ENCODE measurements at regions not wholly inside any gene's neighbourhood (a gene's known extent, or its start where the extent isn't known, plus 50 kb on each side); places are given as distances from the start of the nearest gene placed in this dataset.

DNA sequence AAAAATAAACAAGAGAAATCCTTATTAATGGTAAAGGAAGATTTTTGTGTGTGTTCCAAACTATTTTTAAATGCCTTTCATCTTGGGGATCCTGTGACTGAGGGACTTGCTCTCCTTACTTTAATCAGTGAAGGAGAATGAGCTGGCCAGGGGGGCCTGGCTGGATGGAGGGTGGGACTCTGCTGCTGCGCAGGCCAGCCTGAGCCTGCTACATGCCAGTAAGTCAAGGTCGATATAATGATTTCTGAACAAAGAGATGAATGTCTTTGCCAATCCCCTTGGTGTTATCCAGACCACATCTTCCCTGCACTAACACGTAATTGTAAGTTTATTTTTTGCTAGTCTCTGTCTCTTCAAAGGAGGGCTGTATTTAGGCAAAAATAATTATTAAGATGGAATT lies 1679.2 kb upstream of the TENM3 start:
- TF ChIP-seq, protein P1, sequence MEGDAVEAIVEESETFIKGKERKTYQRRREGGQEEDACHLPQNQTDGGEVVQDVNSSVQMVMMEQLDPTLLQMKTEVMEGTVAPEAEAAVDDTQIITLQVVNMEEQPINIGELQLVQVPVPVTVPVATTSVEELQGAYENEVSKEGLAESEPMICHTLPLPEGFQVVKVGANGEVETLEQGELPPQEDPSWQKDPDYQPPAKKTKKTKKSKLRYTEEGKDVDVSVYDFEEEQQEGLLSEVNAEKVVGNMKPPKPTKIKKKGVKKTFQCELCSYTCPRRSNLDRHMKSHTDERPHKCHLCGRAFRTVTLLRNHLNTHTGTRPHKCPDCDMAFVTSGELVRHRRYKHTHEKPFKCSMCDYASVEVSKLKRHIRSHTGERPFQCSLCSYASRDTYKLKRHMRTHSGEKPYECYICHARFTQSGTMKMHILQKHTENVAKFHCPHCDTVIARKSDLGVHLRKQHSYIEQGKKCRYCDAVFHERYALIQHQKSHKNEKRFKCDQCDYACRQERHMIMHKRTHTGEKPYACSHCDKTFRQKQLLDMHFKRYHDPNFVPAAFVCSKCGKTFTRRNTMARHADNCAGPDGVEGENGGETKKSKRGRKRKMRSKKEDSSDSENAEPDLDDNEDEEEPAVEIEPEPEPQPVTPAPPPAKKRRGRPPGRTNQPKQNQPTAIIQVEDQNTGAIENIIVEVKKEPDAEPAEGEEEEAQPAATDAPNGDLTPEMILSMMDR (IDR thresholded peaks at IDR 0.05; ENCODE audit: unreplicated experiment in 3 of 3): no peak
- Mint-ChIP-seq H3K27me3 (ENCODE audit: low read depth) (no peaks in the 10 kb centered on the region), H3K4me3 (peak overlapping the region in 2 of 3 experiments; percentile 15 to 42), H3K4me1 (peaks cover 18% of the 10 kb centered on the region), H3K9me3 (no peaks in the 10 kb centered on the region), H3K36me3 (ENCODE audit: low read depth) (no peaks in the 10 kb centered on the region), H3K27ac (peak overlapping the region; percentile 20 to 75 (median 68))

DNA sequence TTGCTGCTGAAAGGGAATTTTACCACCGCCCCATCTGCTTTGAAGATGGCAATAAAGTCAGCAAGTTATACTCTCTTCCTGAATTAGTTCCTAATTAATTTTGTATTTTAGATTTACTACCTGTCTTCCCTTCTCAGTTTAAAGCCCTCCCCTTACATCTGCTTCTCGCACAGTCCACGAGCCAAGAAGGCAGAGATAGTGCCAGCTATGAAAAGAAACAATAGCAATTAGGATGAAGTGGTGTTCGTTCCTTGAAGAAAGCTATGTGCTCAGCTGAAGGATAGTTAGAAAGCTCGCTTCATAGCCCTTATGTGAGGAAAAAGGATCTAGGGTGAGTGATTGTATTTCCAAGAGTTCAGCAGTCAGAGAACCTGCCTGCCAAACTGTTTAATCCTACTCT lies 1678.8 kb upstream of the TENM3 start:
- Mint-ChIP-seq H3K27ac (peak overlapping the region; percentile 15 to 75 (median 62)), H3K36me3 (ENCODE audit: low read depth) (no peaks in the 10 kb centered on the region), H3K4me1 (peaks cover 18% of the 10 kb centered on the region), H3K4me3 (peak overlapping the region; percentile 12 to 71 (median 42)), H3K27me3 (ENCODE audit: low read depth) (no peaks in the 10 kb centered on the region), H3K9me3 (no peaks in the 10 kb centered on the region)
- TF ChIP-seq, protein P1 (IDR thresholded peaks at IDR 0.05; ENCODE audit: unreplicated experiment in 3 of 3): no peak

DNA sequence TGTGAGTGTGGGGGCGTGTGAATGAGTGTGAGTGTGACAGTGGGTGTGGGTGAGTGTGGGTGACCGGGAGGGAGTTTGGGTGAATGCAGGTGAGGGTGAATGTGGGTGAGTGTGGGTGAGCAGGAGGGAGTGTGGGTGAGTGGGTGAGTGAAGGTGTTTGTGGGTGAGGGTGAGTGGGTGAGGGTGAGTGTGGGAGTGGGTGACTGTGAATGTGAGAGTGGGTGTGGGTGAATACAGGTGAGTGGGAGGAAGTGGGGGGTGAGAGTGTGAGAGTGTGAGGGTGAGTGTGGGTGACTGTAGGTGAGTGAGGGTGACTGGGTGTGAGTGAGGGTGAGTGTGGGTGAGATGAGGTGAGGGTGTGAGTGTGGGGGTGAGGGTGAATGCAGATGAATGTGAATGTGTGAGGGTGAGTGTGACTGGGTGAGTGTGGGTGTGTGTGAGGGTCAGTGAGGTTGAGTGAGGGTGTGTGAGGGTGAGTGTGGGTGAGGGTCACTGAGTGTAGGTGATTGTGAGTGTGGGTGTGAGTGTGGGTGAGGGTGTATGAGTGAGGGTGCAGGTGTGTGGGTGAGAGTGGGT lies 1677.3 kb upstream of the TENM3 start:
- H3K27ac Mint-ChIP-seq: no peak overlapping the region
- H3K27me3 Mint-ChIP-seq (ENCODE audit: low read depth): no peaks in the 10 kb centered on the region
- H3K4me1 Mint-ChIP-seq: peaks cover 15% of the 10 kb centered on the region
- H3K4me3 Mint-ChIP-seq: no peak overlapping the region
- no peaks in the 10 kb centered on the region for H3K9me3 Mint-ChIP-seq
- no peaks in the 10 kb centered on the region for H3K36me3 Mint-ChIP-seq (ENCODE audit: low read depth)
- TF ChIP-seq, protein P1 (IDR thresholded peaks at IDR 0.05; ENCODE audit: unreplicated experiment in 3 of 3): no peak

DNA sequence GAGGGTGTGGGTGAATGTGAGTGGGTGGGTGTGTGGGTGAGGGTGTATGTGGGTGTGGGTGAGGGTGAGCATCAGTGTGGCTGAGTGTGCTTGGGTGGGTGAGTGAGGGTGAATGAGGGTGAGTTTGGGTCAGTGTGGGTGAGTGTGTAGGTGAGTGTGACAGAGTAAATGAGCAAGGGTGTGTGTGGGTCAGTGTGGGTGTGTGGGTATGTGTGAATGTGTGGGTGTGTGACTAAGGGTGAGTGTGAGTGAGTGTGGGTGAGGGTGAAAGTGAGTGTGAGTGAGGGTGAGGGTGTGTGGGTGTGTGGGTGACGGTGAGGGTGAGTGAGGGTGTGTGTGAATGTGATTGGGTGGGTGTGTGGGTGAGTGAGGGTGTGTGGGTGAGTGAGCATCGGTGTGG lies 1676.7 kb upstream of the TENM3 start:
- no peaks in the 10 kb centered on the region for H3K36me3 Mint-ChIP-seq (ENCODE audit: low read depth)
- TF ChIP-seq, protein P1 (IDR thresholded peaks at IDR 0.05; ENCODE audit: unreplicated experiment in 3 of 3): no peak
- H3K4me1 Mint-ChIP-seq: peaks cover 12% of the 10 kb centered on the region
- no peak overlapping the region for H3K27ac Mint-ChIP-seq
- no peaks in the 10 kb centered on the region for H3K9me3 Mint-ChIP-seq
- H3K27me3 Mint-ChIP-seq (ENCODE audit: low read depth): no peaks in the 10 kb centered on the region
- no peak overlapping the region for H3K4me3 Mint-ChIP-seq

DNA sequence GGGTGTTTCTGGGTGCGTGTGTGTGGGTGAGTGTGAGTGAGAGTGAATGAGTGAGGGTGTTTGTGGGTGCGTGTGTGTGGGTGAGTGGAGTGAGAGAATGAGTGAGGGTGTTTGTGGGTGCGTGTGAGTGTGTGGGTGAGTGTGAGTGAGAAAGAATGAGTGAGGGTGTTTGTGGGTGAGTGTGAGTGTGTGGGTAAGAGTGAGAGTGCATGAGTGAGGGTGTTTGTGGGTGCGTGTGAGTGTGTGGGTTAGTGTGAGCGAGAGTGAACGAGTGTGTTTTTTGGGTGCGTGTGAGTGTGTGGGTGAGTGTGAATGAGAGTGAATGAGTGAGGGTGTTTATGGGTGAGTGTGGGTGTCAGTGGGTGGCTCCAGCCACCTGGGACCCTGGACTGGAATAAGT lies 1676.1 kb upstream of the TENM3 start:
- Mint-ChIP-seq H3K27ac (no peak overlapping the region), H3K9me3 (no peaks in the 10 kb centered on the region), H3K4me3 (no peak overlapping the region), H3K4me1 (peaks cover 12% of the 10 kb centered on the region), H3K27me3 (ENCODE audit: low read depth) (no peaks in the 10 kb centered on the region), H3K36me3 (ENCODE audit: low read depth) (no peaks in the 10 kb centered on the region)
- TF ChIP-seq, protein P1 (IDR thresholded peaks at IDR 0.05; ENCODE audit: unreplicated experiment in 3 of 3): no peak

DNA sequence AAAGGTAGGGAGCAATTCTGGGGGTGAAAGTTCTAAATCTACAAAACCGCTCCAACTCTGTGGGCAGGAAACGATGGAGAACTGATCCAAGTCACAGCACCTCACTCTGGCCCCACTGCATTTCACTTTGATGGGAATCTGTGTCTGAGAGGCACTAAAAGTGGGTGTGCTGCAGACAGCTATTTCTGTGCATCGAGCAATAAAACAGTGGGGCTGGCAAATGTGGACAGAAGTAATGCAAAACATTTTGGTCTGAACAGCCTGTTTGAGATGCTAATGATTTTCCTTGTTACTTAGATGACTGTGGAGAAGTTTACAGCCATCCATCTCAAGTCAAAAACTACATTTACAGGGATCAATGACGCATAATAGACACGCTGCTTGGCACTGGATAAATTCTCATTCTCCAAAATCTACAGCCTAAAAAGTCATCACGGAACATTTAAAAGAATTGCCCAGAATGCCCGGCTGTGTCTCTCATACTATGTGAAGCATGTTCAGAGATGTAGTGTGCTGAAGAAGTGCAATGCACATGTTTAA lies 1671.6 kb upstream of the TENM3 start:
- no peaks in the 10 kb centered on the region for H3K27me3 Mint-ChIP-seq (ENCODE audit: low read depth)
- H3K27ac Mint-ChIP-seq: no peak overlapping the region
- H3K36me3 Mint-ChIP-seq (ENCODE audit: low read depth): no peaks in the 10 kb centered on the region
- H3K4me1 Mint-ChIP-seq: no peaks in the 10 kb centered on the region
- no peak overlapping the region for H3K4me3 Mint-ChIP-seq
- H3K9me3 Mint-ChIP-seq: no peaks in the 10 kb centered on the region
- TF ChIP-seq, protein P1 (IDR thresholded peaks at IDR 0.05; ENCODE audit: unreplicated experiment in 3 of 3): no peak
